ENCODE measurements at regions not wholly inside any gene's neighbourhood (a gene's known extent, or its start where the extent isn't known, plus 50 kb on each side); places are given as distances from the start of the nearest gene placed in this dataset.

DNA sequence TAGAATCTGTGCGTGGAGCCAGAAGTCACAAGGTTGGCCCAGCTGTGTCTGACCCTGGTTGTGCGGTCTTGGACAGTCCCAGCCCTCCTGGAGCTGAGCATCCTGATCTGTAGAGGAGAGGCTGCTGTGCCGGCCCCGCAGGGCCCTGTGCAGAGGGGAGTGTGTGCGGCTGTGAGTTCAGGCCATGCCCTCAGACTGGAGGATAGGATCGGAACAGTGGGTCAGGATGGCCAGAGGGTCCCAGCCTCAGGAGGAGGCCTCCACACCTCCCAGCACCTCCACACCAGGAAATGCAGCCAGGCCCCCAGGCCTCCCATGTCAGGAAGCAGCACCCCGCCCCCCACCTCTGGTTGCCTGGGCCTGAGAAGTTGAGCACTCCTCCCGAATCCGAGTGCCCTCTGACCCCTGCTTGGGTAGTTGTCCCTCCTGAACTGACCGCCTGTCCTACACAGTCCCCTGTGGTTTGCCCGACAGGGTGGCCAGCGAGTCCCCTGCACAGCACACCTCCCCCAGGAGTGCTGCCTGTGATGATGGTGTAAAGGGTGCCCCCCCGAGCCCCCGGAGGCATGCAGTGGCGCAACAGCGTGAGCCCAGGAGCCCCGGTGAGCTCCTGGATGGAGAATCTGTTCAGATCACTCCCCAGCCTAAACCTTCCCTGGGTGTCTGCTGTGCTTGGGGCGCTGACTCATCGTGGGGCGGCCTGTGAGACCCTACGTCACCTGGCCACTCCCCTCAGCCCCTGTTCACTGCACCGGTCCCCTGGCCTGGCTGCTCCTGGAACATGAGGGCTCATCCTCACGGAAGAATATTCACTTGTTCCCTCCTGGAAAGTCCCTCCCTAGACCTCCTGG is 285.2 kb downstream of the SEC14L1 start:
- TF ChIP-seq, protein P1, sequence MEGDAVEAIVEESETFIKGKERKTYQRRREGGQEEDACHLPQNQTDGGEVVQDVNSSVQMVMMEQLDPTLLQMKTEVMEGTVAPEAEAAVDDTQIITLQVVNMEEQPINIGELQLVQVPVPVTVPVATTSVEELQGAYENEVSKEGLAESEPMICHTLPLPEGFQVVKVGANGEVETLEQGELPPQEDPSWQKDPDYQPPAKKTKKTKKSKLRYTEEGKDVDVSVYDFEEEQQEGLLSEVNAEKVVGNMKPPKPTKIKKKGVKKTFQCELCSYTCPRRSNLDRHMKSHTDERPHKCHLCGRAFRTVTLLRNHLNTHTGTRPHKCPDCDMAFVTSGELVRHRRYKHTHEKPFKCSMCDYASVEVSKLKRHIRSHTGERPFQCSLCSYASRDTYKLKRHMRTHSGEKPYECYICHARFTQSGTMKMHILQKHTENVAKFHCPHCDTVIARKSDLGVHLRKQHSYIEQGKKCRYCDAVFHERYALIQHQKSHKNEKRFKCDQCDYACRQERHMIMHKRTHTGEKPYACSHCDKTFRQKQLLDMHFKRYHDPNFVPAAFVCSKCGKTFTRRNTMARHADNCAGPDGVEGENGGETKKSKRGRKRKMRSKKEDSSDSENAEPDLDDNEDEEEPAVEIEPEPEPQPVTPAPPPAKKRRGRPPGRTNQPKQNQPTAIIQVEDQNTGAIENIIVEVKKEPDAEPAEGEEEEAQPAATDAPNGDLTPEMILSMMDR (IDR thresholded peaks at IDR 0.05; ENCODE audit: low read depth, low read length), result no peak
- no peak for TF ChIP-seq EZH2phosphoT487 (IDR thresholded peaks at IDR 0.05; ENCODE audit: low read depth)

Data from OCI-LY3 (cell line).